ENCODE measurements at regions not wholly inside any gene's neighbourhood (a gene's known extent, or its start where the extent isn't known, plus 50 kb on each side); places are given as distances from the start of the nearest gene placed in this dataset.

DNA sequence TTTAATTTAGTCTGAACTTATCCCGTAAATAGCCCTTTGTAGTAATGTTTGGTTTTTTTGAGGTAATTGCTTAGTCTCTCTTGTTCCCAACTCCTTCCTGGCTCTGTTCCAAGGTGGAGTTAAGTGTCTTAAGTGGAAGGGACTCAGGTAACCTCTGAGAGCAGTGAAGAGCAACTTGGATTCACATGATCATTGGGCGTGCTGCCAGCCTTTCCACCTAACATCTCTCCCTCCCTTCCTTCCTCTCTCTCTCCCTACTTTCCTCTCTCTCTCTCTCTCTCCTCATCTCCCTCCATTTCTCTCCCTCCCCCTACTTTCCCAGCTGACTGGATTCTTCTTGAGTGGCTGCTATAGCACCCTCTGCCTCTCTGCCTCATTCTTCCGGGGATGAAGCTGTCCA, 232.9 kb upstream of the SASH1 start:
- Histone ChIP-seq H3K4me1 (ENCODE audit: control insufficient read depth, insufficient read depth, low read length) (no peaks in the 10 kb centered on the region), H4K91ac (ENCODE audit: insufficient read depth, low read depth, low read length) (no peak overlapping the region), H2AK9ac (replicated peaks; ENCODE audit: low read depth, low read length, poor library complexity) (no peak overlapping the region), H3K9me3 (ENCODE audit: control insufficient read depth, insufficient read depth, low read length) (no peaks in the 10 kb centered on the region), H2AK5ac (ENCODE audit: low read depth, low read length) (no peak overlapping the region), H3K23ac (ENCODE audit: low read depth, low read length) (no peak overlapping the region), H4K5ac (ENCODE audit: low read depth, low read length) (no peak overlapping the region), H2BK20ac (ENCODE audit: low read depth, low read length) (no peak overlapping the region), H3K36me3 (ENCODE audit: control insufficient read depth, insufficient read depth, low read length) (no peaks in the 10 kb centered on the region), H3K4me2 (ENCODE audit: low read depth, low read length) (no peak overlapping the region), H4K8ac (ENCODE audit: low read depth in 2 of 2, low read length in 2 of 2) (no peak overlapping the region), H3K4me3 (ENCODE audit: insufficient read depth, low read depth, low read length) (no peak overlapping the region), H3K14ac (replicated peaks; ENCODE audit: low read depth, low read length) (no peak overlapping the region), H2BK15ac (ENCODE audit: low read depth, low read length) (no peak overlapping the region), H4K20me1 (ENCODE audit: insufficient read depth, low read length) (no peaks in the 10 kb centered on the region), H3K27ac (ENCODE audit: insufficient read depth, low read length) (no peak overlapping the region), H3K9me1 (ENCODE audit: insufficient read depth, low read length) (0 out of 2 replicates have a peak, but pooled peaks cover 3% of the 10 kb centered on the region), H3K79me1 (ENCODE audit: low read depth in 1 of 2, low read length in 2 of 2) (no peaks in the 10 kb centered on the region), H3K27me3 (ENCODE audit: control insufficient read depth, insufficient read depth, low read length) (no peaks in the 10 kb centered on the region), H2BK120ac (ENCODE audit: low read depth, low read length) (no peak overlapping the region), H3K56ac (ENCODE audit: extremely low read depth, insufficient read depth, low read length) (no peak overlapping the region), H2AFZ (replicated peaks; ENCODE audit: low read length, poor library complexity) (no peak overlapping the region), H3K4ac (ENCODE audit: low read depth, low read length) (no peak overlapping the region), H3K9ac (ENCODE audit: low read depth, low read length) (no peak overlapping the region), H3K18ac (ENCODE audit: low read depth, low read length) (no peak overlapping the region), H2BK5ac (ENCODE audit: low read depth, low read length, poor library complexity, severe bottlenecking) (no peak overlapping the region)
- POLR2A ChIA-PET (ENCODE audit: unreplicated experiment) = no interaction called here
- ATAC-seq (ENCODE audit: low read depth) (no peak), DNase-seq (no peak)
- in situ Hi-C loops (cut with MboI; ENCODE audit: low sequenced_read_pairs) = no loop called here
- CTCF ChIA-PET = no interaction called here
- WGBS, 2 experiments (ENCODE audit: extremely low coverage in 2 of 2, insufficient read length in 1 of 2) = no CpG with 5 or more reads among the region's 3 CpGs
- no TSS peak for BruUV-seq (replicated peaks)
- intact Hi-C loops (cut with micrococcal nuclease) = no loop called here
- dilution Hi-C loops (cut with HindIII; ENCODE audit: low sequenced_read_pairs, unreplicated experiment) = no loop called here
- TF ChIP-seq MXI1 (IDR thresholded peaks at IDR 0.05; ENCODE audit: borderline replicate concordance, low read depth, low read length) (no peak), RCOR1 (IDR thresholded peaks at IDR 0.05; ENCODE audit: insufficient replicate concordance, low read length) (no peak), CEBPB (IDR thresholded peaks at IDR 0.05; ENCODE audit: low read depth, low read length) (no peak), CHD1 (IDR thresholded peaks at IDR 0.05; ENCODE audit: low read depth, low read length) (no peak), MAFK (IDR thresholded peaks at IDR 0.05; ENCODE audit: low read depth, low read length) (no peak), NFE2L2 (IDR thresholded peaks at IDR 0.05; ENCODE audit: low read depth, low read length) (no peak), POLR2A (IDR thresholded peaks at IDR 0.05; ENCODE audit: low read depth, low read length) (no peak), MAZ (IDR thresholded peaks at IDR 0.05; ENCODE audit: borderline replicate concordance, low read depth, low read length) (no peak), BHLHE40 (IDR thresholded peaks at IDR 0.05; ENCODE audit: low read depth, low read length) (no peak), RAD21 (IDR thresholded peaks at IDR 0.05; ENCODE audit: low read length) (no peak), RFX5 (IDR thresholded peaks at IDR 0.05; ENCODE audit: low read depth, low read length) (no peak), FOS (IDR thresholded peaks at IDR 0.05; ENCODE audit: low read depth, low read length) (no peak), SMC3 (IDR thresholded peaks at IDR 0.05; ENCODE audit: low read depth, low read length) (no peak)
- TF ChIP-seq, protein P1, sequence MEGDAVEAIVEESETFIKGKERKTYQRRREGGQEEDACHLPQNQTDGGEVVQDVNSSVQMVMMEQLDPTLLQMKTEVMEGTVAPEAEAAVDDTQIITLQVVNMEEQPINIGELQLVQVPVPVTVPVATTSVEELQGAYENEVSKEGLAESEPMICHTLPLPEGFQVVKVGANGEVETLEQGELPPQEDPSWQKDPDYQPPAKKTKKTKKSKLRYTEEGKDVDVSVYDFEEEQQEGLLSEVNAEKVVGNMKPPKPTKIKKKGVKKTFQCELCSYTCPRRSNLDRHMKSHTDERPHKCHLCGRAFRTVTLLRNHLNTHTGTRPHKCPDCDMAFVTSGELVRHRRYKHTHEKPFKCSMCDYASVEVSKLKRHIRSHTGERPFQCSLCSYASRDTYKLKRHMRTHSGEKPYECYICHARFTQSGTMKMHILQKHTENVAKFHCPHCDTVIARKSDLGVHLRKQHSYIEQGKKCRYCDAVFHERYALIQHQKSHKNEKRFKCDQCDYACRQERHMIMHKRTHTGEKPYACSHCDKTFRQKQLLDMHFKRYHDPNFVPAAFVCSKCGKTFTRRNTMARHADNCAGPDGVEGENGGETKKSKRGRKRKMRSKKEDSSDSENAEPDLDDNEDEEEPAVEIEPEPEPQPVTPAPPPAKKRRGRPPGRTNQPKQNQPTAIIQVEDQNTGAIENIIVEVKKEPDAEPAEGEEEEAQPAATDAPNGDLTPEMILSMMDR (conservative IDR thresholded peaks at IDR 0.05; ENCODE audit: low read depth, low read length) = no peak
- TF ChIP-seq, protein P2, sequence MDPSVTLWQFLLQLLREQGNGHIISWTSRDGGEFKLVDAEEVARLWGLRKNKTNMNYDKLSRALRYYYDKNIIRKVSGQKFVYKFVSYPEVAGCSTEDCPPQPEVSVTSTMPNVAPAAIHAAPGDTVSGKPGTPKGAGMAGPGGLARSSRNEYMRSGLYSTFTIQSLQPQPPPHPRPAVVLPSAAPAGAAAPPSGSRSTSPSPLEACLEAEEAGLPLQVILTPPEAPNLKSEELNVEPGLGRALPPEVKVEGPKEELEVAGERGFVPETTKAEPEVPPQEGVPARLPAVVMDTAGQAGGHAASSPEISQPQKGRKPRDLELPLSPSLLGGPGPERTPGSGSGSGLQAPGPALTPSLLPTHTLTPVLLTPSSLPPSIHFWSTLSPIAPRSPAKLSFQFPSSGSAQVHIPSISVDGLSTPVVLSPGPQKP (IDR thresholded peaks at IDR 0.05; ENCODE audit: borderline replicate concordance, low read depth, low read length) = no peak
- TF ChIP-seq, protein P3, sequence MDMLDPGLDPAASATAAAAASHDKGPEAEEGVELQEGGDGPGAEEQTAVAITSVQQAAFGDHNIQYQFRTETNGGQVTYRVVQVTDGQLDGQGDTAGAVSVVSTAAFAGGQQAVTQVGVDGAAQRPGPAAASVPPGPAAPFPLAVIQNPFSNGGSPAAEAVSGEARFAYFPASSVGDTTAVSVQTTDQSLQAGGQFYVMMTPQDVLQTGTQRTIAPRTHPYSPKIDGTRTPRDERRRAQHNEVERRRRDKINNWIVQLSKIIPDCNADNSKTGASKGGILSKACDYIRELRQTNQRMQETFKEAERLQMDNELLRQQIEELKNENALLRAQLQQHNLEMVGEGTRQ (IDR thresholded peaks at IDR 0.05; ENCODE audit: low read depth, low read length) = no peak

Measured in IMR-90 (cell line).